H1 (cell line): ENCODE measurements at regions not wholly inside any gene's neighbourhood (a gene's known extent, or its start where the extent isn't known, plus 50 kb on each side); places are given as distances from the start of the nearest gene placed in this dataset.

Experiments
- CTCF ChIA-PET: fragments of 300-600 bp; sonication (Branson Sonifier 250); formaldehyde crosslinking; loops from one replicate; lab custom pipeline; 2021; ENCODE audit not compliant: partially characterized antibody; lab: Charles Lee
- POLR2A ChIA-PET: fragments of 300-600 bp; sonication (Branson Sonifier 250); formaldehyde crosslinking; loops from one replicate; lab custom pipeline; 2021; ENCODE audit warnings: inconsistent platforms; ENCODE audit not compliant: partially characterized antibody; lab: Charles Lee
- DNase-seq, 2 experiments: peaks; one replicate each; pipeline versions ENCODE4 v3.0.0 to v3.0.0-alpha.2; 2010 to 2022; ENCODE audit warnings: low spot score in 2 of 2, low read depth in 1 of 2, mixed read lengths in 1 of 2
- FAIRE-seq: peaks from 2 replicates; lab custom pipeline; 2011; peaks lifted over from hg19 to GRCh38; lab: Jason Lieb, UNC
- H2AFZ ChIP-seq: 2 replicates; pipeline ENCODE4 v1.8.1; 2012; ENCODE audit warnings: low read length, inconsistent platforms
- H2AK5ac ChIP-seq: 2 replicates; pipeline ENCODE4 v1.6.1; 2013; ENCODE audit warnings: low read depth, low read length
- H2BK120ac ChIP-seq: replicated peaks from 2 replicates; pipeline ENCODE3; 2013; ENCODE audit warnings: low read depth, low read length, inconsistent platforms
- H2BK12ac ChIP-seq: 2 replicates; pipeline ENCODE4 v1.6.1; 2013; ENCODE audit warnings: low read depth, low read length
- H2BK15ac ChIP-seq: 2 replicates; pipeline ENCODE4 v1.6.1; 2013; ENCODE audit warnings: low read length
- H2BK20ac ChIP-seq: 2 replicates; pipeline ENCODE4 v1.6.1; 2013; ENCODE audit warnings: low read length
- H2BK5ac ChIP-seq: 2 replicates; pipeline ENCODE4 v1.6.1; 2013; ENCODE audit warnings: low read depth, low read length
- H3K14ac ChIP-seq: 2 replicates; pipeline ENCODE4 v1.6.1; 2013; ENCODE audit warnings: inconsistent platforms; ENCODE audit not compliant: insufficient read length
- H3K18ac ChIP-seq: 2 replicates; pipeline ENCODE4 v1.6.1; 2013; ENCODE audit warnings: low read length; ENCODE audit errors: extremely low read depth
- H3K23ac ChIP-seq: 2 replicates; pipeline ENCODE4 v1.6.1; 2013; ENCODE audit warnings: inconsistent platforms; ENCODE audit not compliant: insufficient read length
- H3K23me2 ChIP-seq: 2 replicates; pipeline ENCODE4 v1.6.1; 2013; ENCODE audit warnings: low read depth, low read length
- H3K27ac ChIP-seq: 2 replicates; pipeline ENCODE4 v1.6.1; 2011; ENCODE audit warnings: low read depth, low read length, inconsistent platforms
- H3K27me3 ChIP-seq, 4 experiments: replicated peaks in 1 of 4; 1 replicate in 1 of 4; 2 replicates in 3 of 4; pipeline versions ENCODE4 v1.6.1 to v1.8.1; 2011 to 2013; ENCODE audit warnings: low read length in 3 of 4, mild to moderate bottlenecking in 3 of 4, inconsistent platforms in 2 of 4, mixed read lengths in 2 of 4, moderate library complexity in 1 of 4; ENCODE audit not compliant: control insufficient read depth in 3 of 4, insufficient read depth in 3 of 4; ENCODE audit errors: extremely low read depth in 1 of 4
- H3K36me3 ChIP-seq, 4 experiments: 2 replicates each; pipeline versions ENCODE4 v1.6.1 to v1.8.1; 2011 to 2013; ENCODE audit warnings: mild to moderate bottlenecking in 4 of 4, low read length in 3 of 4, moderate library complexity in 2 of 4, control low read depth in 1 of 4, inconsistent platforms in 1 of 4; ENCODE audit not compliant: insufficient read depth in 4 of 4, control insufficient read depth in 2 of 4
- H3K4ac ChIP-seq: replicated peaks from 2 replicates; pipeline ENCODE3; 2013; ENCODE audit warnings: low read length, low read depth, mixed read lengths, inconsistent platforms; ENCODE audit not compliant: insufficient read length
- H3K4me1 ChIP-seq, 4 experiments: replicated peaks in 1 of 4; 1 replicate in 1 of 4; 2 replicates in 3 of 4; pipeline versions ENCODE4 v1.6.1 to v1.8.1; 2011 to 2013; ENCODE audit warnings: low read length in 3 of 4, inconsistent platforms in 2 of 4, mixed read lengths in 1 of 4; ENCODE audit not compliant: insufficient read depth in 4 of 4, control insufficient read depth in 3 of 4
- H3K4me2 ChIP-seq, 2 experiments: 2 replicates each; pipeline versions ENCODE4 v1.6.1 to v1.8.1; 2011 to 2013; ENCODE audit warnings: low read depth in 2 of 2, low read length in 2 of 2, control low read depth in 1 of 2, inconsistent platforms in 1 of 2, mild to moderate bottlenecking in 1 of 2; ENCODE audit not compliant: insufficient read depth in 1 of 2
- H3K4me3 ChIP-seq, 4 experiments: fragments of 200-600, 300-600 bp in 1 of 4; sonication (generic), shearing (Covaris generic), sonication (Bioruptor Twin) in 1 of 4; 2 replicates each; pipeline versions ENCODE4 v1.5.1 to v1.8.1; 2011 to 2016; ENCODE audit warnings: low read length in 4 of 4, low read depth in 3 of 4, control low read depth in 2 of 4, inconsistent platforms in 2 of 4, mild to moderate bottlenecking in 2 of 4, mixed read lengths in 1 of 4, moderate library complexity in 1 of 4; ENCODE audit not compliant: insufficient read depth in 2 of 4; ENCODE audit errors: extremely low read depth in 1 of 4
- H3K56ac ChIP-seq: replicated peaks from 2 replicates; pipeline ENCODE3; 2013; ENCODE audit warnings: low read depth, mild to moderate bottlenecking, mixed read lengths, low read length, inconsistent platforms; ENCODE audit not compliant: insufficient read length
- H3K79me1 ChIP-seq: 2 replicates; pipeline ENCODE4 v1.6.1; 2013; ENCODE audit warnings: low read depth, low read length, control low read depth
- H3K79me2 ChIP-seq, 2 experiments: 2 replicates each; pipeline versions ENCODE4 v1.6.1 to v1.8.1; 2012 to 2013; ENCODE audit warnings: low read length in 2 of 2, mild to moderate bottlenecking in 2 of 2, inconsistent platforms in 1 of 2; ENCODE audit not compliant: insufficient read depth in 2 of 2, control insufficient read depth in 1 of 2
- H3K9ac ChIP-seq, 4 experiments: replicated peaks in 1 of 4; 1 replicate in 1 of 4; 2 replicates in 3 of 4; pipeline versions ENCODE4 v1.6.1 to v1.8.1; 2011 to 2013; ENCODE audit warnings: low read depth in 3 of 4, low read length in 3 of 4, control low read depth in 2 of 4, mild to moderate bottlenecking in 2 of 4, moderate library complexity in 2 of 4, inconsistent platforms in 1 of 4; ENCODE audit errors: extremely low read depth in 1 of 4
- H3K9me3 ChIP-seq, 2 experiments: 2 replicates each; pipeline versions ENCODE4 v1.6.1 to v1.8.1; 2012 to 2013; ENCODE audit warnings: mild to moderate bottlenecking in 2 of 2, moderate library complexity in 2 of 2, control low read depth in 1 of 2, inconsistent platforms in 1 of 2, low read depth in 1 of 2, low read length in 1 of 2, mixed read lengths in 1 of 2; ENCODE audit not compliant: insufficient read depth in 2 of 2
- H4K20me1 ChIP-seq, 2 experiments: replicated peaks in 1 of 2; 2 replicates each; pipeline versions ENCODE3 to v1.8.1; 2011 to 2013; ENCODE audit warnings: inconsistent platforms in 2 of 2, low read length in 2 of 2, mild to moderate bottlenecking in 1 of 2; ENCODE audit not compliant: insufficient read depth in 2 of 2, control insufficient read depth in 1 of 2
- H4K5ac ChIP-seq: 2 replicates; pipeline ENCODE4 v1.6.1; 2013; ENCODE audit warnings: low read length, low read depth, mixed read lengths, inconsistent platforms; ENCODE audit not compliant: insufficient read length
- H4K8ac ChIP-seq: 2 replicates; pipeline ENCODE4 v1.8.0; 2013; ENCODE audit warnings: mild to moderate bottlenecking, moderate library complexity, low read length, inconsistent platforms; ENCODE audit not compliant: insufficient read depth; ENCODE audit errors: extremely low read depth
- H4K91ac ChIP-seq: replicated peaks from 2 replicates; pipeline ENCODE3; 2013; ENCODE audit warnings: low read length, mixed read lengths, inconsistent platforms; ENCODE audit not compliant: insufficient read length
- CHD1 ChIP-seq: IDR thresholded peaks from 2 replicates; pipeline ENCODE4 v1.6.1; 2012; ENCODE audit warnings: low read depth, low read length, improper control_type of control experiment
- WGBS, 2 experiments: shearing (Covaris generic) in 1 of 2; methylation state at CpG; one replicate each; pipeline versions ENCODE4 v1.1.6 to v1.1.7; 2013 to 2015; ENCODE audit warnings: low lambda C conversion rate in 2 of 2, mixed read lengths in 2 of 2, inconsistent platforms in 1 of 2, low coverage in 1 of 2, missing lambda C conversion rate in 1 of 2; ENCODE audit not compliant: insufficient replicate concordance in 2 of 2, insufficient coverage in 1 of 2, insufficient read length in 1 of 2; ENCODE audit errors: extremely low coverage in 1 of 2, missing lambda C conversion rate in 1 of 2; 5-methylcytosine and 5-hydroxymethylcytosine counted together

GRCh38 chr1:193524616-193525015 is 338.2 kb upstream of the B3GALT2 start:
- H3K36me3 ChIP-seq, result no peaks in the 10 kb centered on the region
- no peak overlapping the region for H2BK120ac ChIP-seq
- H3K18ac ChIP-seq, result no peak overlapping the region
- H2AFZ ChIP-seq, result no peak overlapping the region
- H3K23me2 ChIP-seq, result no peaks in the 10 kb centered on the region
- no peak overlapping the region for H3K9ac ChIP-seq
- no peaks in the 10 kb centered on the region for H3K79me2 ChIP-seq
- H3K9me3 ChIP-seq, result no peaks in the 10 kb centered on the region
- POLR2A ChIA-PET, result no interaction called here
- FAIRE-seq (no peak), DNase-seq (no peak)
- no peak overlapping the region for H3K4me3 ChIP-seq
- H4K20me1 ChIP-seq, result no peaks in the 10 kb centered on the region
- no peak for TF ChIP-seq CHD1
- no peak overlapping the region for H2AK5ac ChIP-seq
- H4K91ac ChIP-seq, result no peak overlapping the region
- H2BK20ac ChIP-seq, result no peak overlapping the region
- H2BK12ac ChIP-seq, result no peak overlapping the region
- no peak overlapping the region for H3K14ac ChIP-seq
- H3K23ac ChIP-seq, result no peak overlapping the region
- H3K79me1 ChIP-seq, result no peaks in the 10 kb centered on the region
- H2BK5ac ChIP-seq, result no peak overlapping the region
- CTCF ChIA-PET, result no interaction called here
- H3K4me1 ChIP-seq, result no peaks in the 10 kb centered on the region
- no peak overlapping the region for H3K56ac ChIP-seq
- H3K4me2 ChIP-seq, result no peak overlapping the region
- no peak overlapping the region for H4K8ac ChIP-seq
- no peak overlapping the region for H2BK15ac ChIP-seq
- no peak overlapping the region for H3K4ac ChIP-seq
- no peaks in the 10 kb centered on the region for H3K27me3 ChIP-seq
- WGBS, 2 experiments, result 92% methylated on average over 2 of the region's 2 CpGs; no CpG with 5 or more reads in 1 of the 2 experiments
- no peak overlapping the region for H3K27ac ChIP-seq
- no peak overlapping the region for H4K5ac ChIP-seq
